GM23338 (cell line): ENCODE measurements at regions not wholly inside any gene's neighbourhood (a gene's known extent, or its start where the extent isn't known, plus 50 kb on each side); places are given as distances from the start of the nearest gene placed in this dataset.

Experiments used
- ATAC-seq: fragments of 200-7000 bp; cut with Tn5 transposase; 3 replicates; pipeline ENCODE4 v1.9.1; 2020
- DNase-seq: peaks from one replicate; pipeline ENCODE4 v3.0.0-alpha.2; 2015; ENCODE audit warnings: low spot score
- H2AFZ ChIP-seq: fragments of 200-600 bp; sonication (generic); 2 replicates; pipeline ENCODE4 v1.8.0; 2016; ENCODE audit warnings: antibody characterized with exemption, mild to moderate bottlenecking, moderate library complexity
- H3F3A ChIP-seq: fragments of 200-600 bp; sonication (generic); replicated peaks from 2 replicates; pipeline ENCODE4 v1.8.0; 2017; ENCODE audit warnings: antibody characterized with exemption, mixed run types, low read depth
- H3K27ac ChIP-seq: fragments of 200-600 bp; sonication (generic); 2 replicates; pipeline ENCODE4 v1.6.1; 2016; ENCODE audit warnings: low read depth
- H3K27me3 ChIP-seq: fragments of 200-600 bp; sonication (generic); 2 replicates; pipeline ENCODE4 v1.8.0; 2016; ENCODE audit warnings: mild to moderate bottlenecking, mixed run types, moderate library complexity; ENCODE audit not compliant: insufficient read depth
- H3K36me3 ChIP-seq: fragments of 200-600 bp; sonication (generic); 2 replicates; pipeline ENCODE4 v1.8.0; 2016; ENCODE audit warnings: mild to moderate bottlenecking; ENCODE audit not compliant: insufficient read depth
- H3K4me1 ChIP-seq: fragments of 200-600 bp; sonication (generic); 2 replicates; pipeline ENCODE4 v1.8.0; 2016; ENCODE audit warnings: mild to moderate bottlenecking, moderate library complexity; ENCODE audit not compliant: insufficient read depth
- H3K4me2 ChIP-seq: fragments of 200-600 bp; sonication (generic); 2 replicates; pipeline ENCODE4 v1.7.1; 2017; ENCODE audit warnings: mixed run types
- H3K4me3 ChIP-seq: fragments of 200-600 bp; sonication (generic); 2 replicates; pipeline ENCODE4 v1.6.1; 2016; ENCODE audit warnings: mixed run types
- H3K79me2 ChIP-seq: fragments of 200-600 bp; sonication (generic); replicated peaks from 2 replicates; pipeline ENCODE4 v1.8.0; 2017; ENCODE audit warnings: mild to moderate bottlenecking; ENCODE audit not compliant: insufficient read depth
- H3K9me2 ChIP-seq: fragments of 200-600 bp; sonication (generic); 2 replicates; pipeline ENCODE4 v1.8.0; 2017; ENCODE audit not compliant: insufficient read depth
- H4K20me1 ChIP-seq: fragments of 200-600 bp; sonication (generic); replicated peaks from 2 replicates; pipeline ENCODE4 v1.8.0; 2017; ENCODE audit warnings: mild to moderate bottlenecking; ENCODE audit not compliant: insufficient read depth
- H3K27ac Mint-ChIP-seq: 2 replicates; pipeline ENCODE4 v1.8.0; 2020; ENCODE audit warnings: inconsistent platforms, mild to moderate bottlenecking, moderate library complexity, mixed read lengths
- H3K27me3 Mint-ChIP-seq: 3 replicates; pipeline ENCODE4 v1.8.0; 2022; ENCODE audit warnings: low read depth, mild to moderate bottlenecking, moderate library complexity, mixed read lengths, inconsistent platforms; ENCODE audit not compliant: insufficient read depth, poor library complexity
- H3K36me3 Mint-ChIP-seq: 3 replicates; pipeline ENCODE4 v1.8.0; 2021; ENCODE audit warnings: low read depth, mild to moderate bottlenecking, inconsistent platforms, moderate library complexity, mixed read lengths
- H3K4me1 Mint-ChIP-seq: 3 replicates; pipeline ENCODE4 v1.8.0; 2020; ENCODE audit warnings: mild to moderate bottlenecking, inconsistent platforms, mixed read lengths
- H3K4me3 Mint-ChIP-seq: 3 replicates; pipeline ENCODE4 v1.8.0; 2021; ENCODE audit warnings: moderate library complexity, mild to moderate bottlenecking, inconsistent platforms, mixed read lengths
- H3K9me3 Mint-ChIP-seq: 3 replicates; pipeline ENCODE4 v1.8.0; 2020; ENCODE audit warnings: moderate library complexity, mild to moderate bottlenecking, inconsistent platforms, mixed read lengths
- CREB1 ChIP-seq: fragments of 250-450 bp; sonication (Bioruptor Pico); IDR thresholded peaks from 2 replicates; pipeline ENCODE4 v1.5.0; 2020; ENCODE audit warnings: low read depth, mild to moderate bottlenecking, moderate library complexity
- CTCF ChIP-seq, 2 experiments: fragments of 200-600 bp in 1 of 2; sonication (generic) in 1 of 2; conservative IDR thresholded peaks; 2 replicates each; pipeline versions ENCODE4 v1.5.1 to v1.6.1; 2016 to 2017; ENCODE audit warnings: antibody characterized with exemption in 2 of 2, low read depth in 2 of 2, mild to moderate bottlenecking in 2 of 2, moderate library complexity in 1 of 2
- ETS1 ChIP-seq: IDR thresholded peaks from 2 replicates; pipeline ENCODE4 v1.6.1; 2016; ENCODE audit warnings: antibody characterized with exemption
- EZH2 ChIP-seq: fragments of 200-600 bp; sonication (generic); IDR thresholded peaks from one replicate; pipeline ENCODE4 v1.8.0; 2017; ENCODE audit warnings: antibody characterized with exemption, mild to moderate bottlenecking, low read depth; ENCODE audit not compliant: unreplicated experiment
- EZH2phosphoT487 ChIP-seq: fragments of 200-600 bp; sonication (generic); IDR thresholded peaks from one replicate; pipeline ENCODE4 v1.8.1; 2018; ENCODE audit warnings: antibody characterized with exemption; ENCODE audit not compliant: unreplicated experiment
- JUNB ChIP-seq: IDR thresholded peaks from one replicate; pipeline ENCODE4 v1.6.1; 2016; ENCODE audit warnings: antibody characterized with exemption; ENCODE audit not compliant: unreplicated experiment
- NANOG ChIP-seq: IDR thresholded peaks from 2 replicates; pipeline ENCODE4 v1.6.1; 2016; ENCODE audit warnings: antibody characterized with exemption, borderline replicate concordance
- POLR2AphosphoS5 ChIP-seq: IDR thresholded peaks from 2 replicates; pipeline ENCODE4 v1.6.1; 2016; ENCODE audit warnings: antibody characterized with exemption, low read depth
- REST ChIP-seq: IDR thresholded peaks from one replicate; pipeline ENCODE4 v1.6.1; 2018; ENCODE audit warnings: antibody characterized with exemption; ENCODE audit not compliant: unreplicated experiment
- STAT1 ChIP-seq: IDR thresholded peaks from one replicate; pipeline ENCODE4 v1.6.1; 2016; ENCODE audit warnings: antibody characterized with exemption; ENCODE audit not compliant: unreplicated experiment
- ZNF114 ChIP-seq: fragments of 250-450 bp; sonication (Bioruptor Pico); IDR thresholded peaks from 2 replicates; pipeline ENCODE4 v1.5.0; 2020; ENCODE audit warnings: mild to moderate bottlenecking, moderate library complexity
- ZNF331 ChIP-seq: fragments of 250-450 bp; sonication (Bioruptor Pico); IDR thresholded peaks from 2 replicates; pipeline ENCODE4 v1.5.0; 2020; ENCODE audit warnings: low read depth, mild to moderate bottlenecking, moderate library complexity
- ZNF462 ChIP-seq: fragments of 250-450 bp; sonication (Bioruptor Pico); IDR thresholded peaks from 2 replicates; pipeline ENCODE4 v1.5.0; 2020; ENCODE audit warnings: mild to moderate bottlenecking, moderate library complexity

- no peak for ATAC-seq
- no peak for TF ChIP-seq ETS1
- no peak for TF ChIP-seq EZH2
- TF ChIP-seq ZNF462, result no peak
- no peak for TF ChIP-seq EZH2phosphoT487
- TF ChIP-seq POLR2AphosphoS5, result no peak
- TF ChIP-seq JUNB, result no peak
- TF ChIP-seq STAT1, result no peak
- no peak for TF ChIP-seq ZNF331 (CRISPR knock-in tag)
- no peak for TF ChIP-seq NANOG
- TF ChIP-seq REST, result no peak
- TF ChIP-seq CREB1, result no peak
- TF ChIP-seq ZNF114 (CRISPR knock-in tag), result no peak
- no peak for TF ChIP-seq CTCF (conservative IDR thresholded peaks at IDR 0.05; ENCODE audit: low read depth in 2 of 2)
- no peaks in the 10 kb centered on the region for H3F3A ChIP-seq
- Mint-ChIP-seq H3K27me3 (peaks cover 20% of the 10 kb centered on the region), H3K4me1 (peaks cover 25% of the 10 kb centered on the region), H3K27ac (no peak overlapping the region), H3K9me3 (peaks cover 16% of the 10 kb centered on the region), H3K36me3 (peaks cover 5% of the 10 kb centered on the region; the same call in 2 of the 3 replicates), H3K4me3 (no peak overlapping the region)
- DNase-seq, result no peak
- peaks cover 12% of the 10 kb centered on the region for H3K4me1 ChIP-seq
- no peak overlapping the region for H3K4me3 ChIP-seq
- H4K20me1 ChIP-seq, result no peaks in the 10 kb centered on the region
- no peaks in the 10 kb centered on the region for H3K9me2 ChIP-seq
- no peaks in the 10 kb centered on the region for H3K36me3 ChIP-seq
- no peak overlapping the region for H2AFZ ChIP-seq
- H3K27me3 ChIP-seq, result no peaks in the 10 kb centered on the region
- H3K4me2 ChIP-seq, result no peak overlapping the region
- no peaks in the 10 kb centered on the region for H3K79me2 ChIP-seq
- H3K27ac ChIP-seq, result no peak overlapping the region
Measured at GRCh38 chr17:77616254-77616731, 342.2 kb upstream of the TNRC6C start.
